ENCODE measurements at regions not wholly inside any gene's neighbourhood (a gene's known extent, or its start where the extent isn't known, plus 50 kb on each side); places are given as distances from the start of the nearest gene placed in this dataset.

- DNase-seq (ENCODE audit: unreplicated experiment), result no peak
- BruUV-seq (replicated peaks), result no TSS peak
- no peak overlapping the region for H3K27ac Mint-ChIP-seq (ENCODE audit: low read depth, unreplicated experiment)
- no peaks in the 10 kb centered on the region for H3K4me1 Mint-ChIP-seq (ENCODE audit: insufficient read depth, unreplicated experiment)
- TF ChIP-seq CTCF (IDR thresholded peaks at IDR 0.05; ENCODE audit: unreplicated experiment), result no peak
- POLR2A ChIA-PET, result no interaction called here
- intact Hi-C loops (cut with micrococcal nuclease), result no loop called here
- H3K36me3 Mint-ChIP-seq (ENCODE audit: insufficient read depth, unreplicated experiment), result no peaks in the 10 kb centered on the region
- no peaks in the 10 kb centered on the region for H3K9me3 Mint-ChIP-seq (ENCODE audit: unreplicated experiment)
- CTCF ChIA-PET, result interaction anchor here (0.6 to 1.2 kb wide), 2 partner anchors 15 to 25 kb away, joined by 3 to 5 read pairs; no protein-coding TSS in a partner anchor
- no peaks in the 10 kb centered on the region for H3K27me3 Mint-ChIP-seq (ENCODE audit: insufficient read depth, unreplicated experiment)
- no peak overlapping the region for H3K4me3 Mint-ChIP-seq (ENCODE audit: unreplicated experiment)
Observed at GRCh38 chr12:92634202-92634601, 68.6 kb upstream of the PLEKHG7 start.

- Mint-ChIP-seq H3K9me3 (ENCODE audit: unreplicated experiment) (no peaks in the 10 kb centered on the region), H3K4me1 (ENCODE audit: insufficient read depth, unreplicated experiment) (no peaks in the 10 kb centered on the region), H3K27ac (ENCODE audit: low read depth, unreplicated experiment) (no peak overlapping the region), H3K27me3 (ENCODE audit: insufficient read depth, unreplicated experiment) (no peaks in the 10 kb centered on the region), H3K36me3 (ENCODE audit: insufficient read depth, unreplicated experiment) (no peaks in the 10 kb centered on the region), H3K4me3 (ENCODE audit: unreplicated experiment) (no peak overlapping the region)
- no TSS peak for BruUV-seq (replicated peaks)
- no peak for TF ChIP-seq CTCF (IDR thresholded peaks at IDR 0.05; ENCODE audit: unreplicated experiment)
- ChIA-PET CTCF (interaction anchor here (1.2 kb wide), 1 partner anchor 18 kb away, joined by 4 read pairs; no protein-coding TSS in a partner anchor), POLR2A (interaction anchor here (0.8 to 1.1 kb wide), 2 partner anchors 14 to 23 kb away, joined by 3 read pairs; no protein-coding TSS in a partner anchor)
- intact Hi-C loops (cut with micrococcal nuclease), result no loop called here
- no peak for DNase-seq (ENCODE audit: unreplicated experiment)
Observed at GRCh38 chr12:92630968-92631367, 71.8 kb upstream of the PLEKHG7 start.

- no peaks in the 10 kb centered on the region for H3K36me3 Mint-ChIP-seq (ENCODE audit: insufficient read depth, unreplicated experiment)
- ChIA-PET CTCF (interaction anchor here (0.7 to 1.6 kb wide), 2 partner anchors 16 to 20 kb away, joined by 3 to 5 read pairs; no protein-coding TSS in a partner anchor), POLR2A (interaction anchor here (0.6 kb wide), 1 partner anchor 843 kb away, joined by 3 read pairs; no protein-coding TSS in a partner anchor)
- DNase-seq (ENCODE audit: unreplicated experiment), result no peak
- H3K4me3 Mint-ChIP-seq (ENCODE audit: unreplicated experiment), result no peak overlapping the region
- TF ChIP-seq CTCF (IDR thresholded peaks at IDR 0.05; ENCODE audit: unreplicated experiment), result no peak
- intact Hi-C loops (cut with micrococcal nuclease), result no loop called here
- no peak overlapping the region for H3K27ac Mint-ChIP-seq (ENCODE audit: low read depth, unreplicated experiment)
- peaks cover 4% of the 10 kb centered on the region for H3K4me1 Mint-ChIP-seq (ENCODE audit: insufficient read depth, unreplicated experiment)
- BruUV-seq (replicated peaks), result no TSS peak
- no peaks in the 10 kb centered on the region for H3K27me3 Mint-ChIP-seq (ENCODE audit: insufficient read depth, unreplicated experiment)
- H3K9me3 Mint-ChIP-seq (ENCODE audit: unreplicated experiment), result no peaks in the 10 kb centered on the region
Observed at GRCh38 chr12:92629349-92630065, 73.3 kb upstream of the PLEKHG7 start.

- intact Hi-C loops (cut with micrococcal nuclease), result no loop called here
- POLR2A ChIA-PET, result no interaction called here
- H3K36me3 Mint-ChIP-seq (ENCODE audit: insufficient read depth, unreplicated experiment), result no peaks in the 10 kb centered on the region
- H3K27ac Mint-ChIP-seq (ENCODE audit: low read depth, unreplicated experiment), result no peak overlapping the region
- H3K27me3 Mint-ChIP-seq (ENCODE audit: insufficient read depth, unreplicated experiment), result no peaks in the 10 kb centered on the region
- no peak overlapping the region for H3K4me3 Mint-ChIP-seq (ENCODE audit: unreplicated experiment)
- peaks cover 11% of the 10 kb centered on the region for H3K4me1 Mint-ChIP-seq (ENCODE audit: insufficient read depth, unreplicated experiment)
- BruUV-seq (replicated peaks), result no TSS peak
- no peaks in the 10 kb centered on the region for H3K9me3 Mint-ChIP-seq (ENCODE audit: unreplicated experiment)
- TF ChIP-seq CTCF (IDR thresholded peaks at IDR 0.05; ENCODE audit: unreplicated experiment), result no peak
- DNase-seq (ENCODE audit: unreplicated experiment), result no peak
- CTCF ChIA-PET, result interaction anchor here (1.5 kb wide), 1 partner anchor 20 kb away, joined by 5 read pairs; no protein-coding TSS in a partner anchor
Observed at GRCh38 chr12:92628476-92628875, 74.3 kb upstream of the PLEKHG7 start.

All from MCF 10A (cell line).